NOMO-1 treated with dmso at 0.1 percent for 144 hours (cell line): ENCODE measurements at regions not wholly inside any gene's neighbourhood (a gene's known extent, or its start where the extent isn't known, plus 50 kb on each side); places are given as distances from the start of the nearest gene placed in this dataset.

ENCODE experiments used
- DNase-seq: peaks from one replicate; lab custom pipeline; 2025; ENCODE audit not compliant: unreplicated experiment; lab: John Stamatoyannopoulos, UW

DNA sequence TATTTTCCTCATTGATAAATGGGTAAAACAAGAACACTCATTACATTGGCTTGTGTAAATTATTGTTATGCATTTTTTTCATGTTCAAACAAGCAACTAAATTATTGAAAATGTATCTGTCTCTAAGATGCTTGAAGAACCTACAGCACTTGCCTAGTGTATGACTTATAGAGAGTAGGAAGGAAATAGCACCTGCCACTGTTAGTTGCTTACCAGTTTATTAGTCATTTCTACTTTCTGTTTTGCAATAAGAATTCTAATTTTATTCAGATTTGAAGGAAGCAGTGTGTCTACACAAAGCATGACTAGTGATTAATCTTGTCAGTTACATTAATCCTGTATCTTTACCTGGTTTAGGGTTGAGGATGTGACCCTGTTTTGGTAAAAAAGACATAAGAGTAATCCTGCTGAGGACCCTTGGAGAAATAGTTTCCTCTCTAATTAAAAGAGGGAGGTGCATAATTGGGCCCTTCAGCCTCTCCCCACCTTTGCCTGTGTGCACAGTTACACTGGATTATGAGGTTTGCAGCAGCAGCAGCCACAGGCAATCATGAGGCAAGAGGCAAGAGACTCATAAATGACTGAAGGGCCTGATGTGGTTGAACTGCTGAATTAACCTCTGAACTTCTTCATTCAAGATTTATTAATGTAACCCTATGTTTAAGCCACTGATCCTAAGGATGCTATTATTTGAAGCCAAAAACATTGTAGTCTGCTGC is 1202.1 kb downstream of the ADGRL3 start:
- peak; percentile 68 for DNase-seq

- peak; percentile 74 for DNase-seq
Observed at GRCh38 chr4:62399242-62399641, 1199.1 kb downstream of the ADGRL3 start.

- DNase-seq, result no peak
Observed at GRCh38 chr4:62398318-62398717, 1198.2 kb downstream of the ADGRL3 start.

- peak; percentile 22 for DNase-seq
Observed at GRCh38 chr4:62394766-62395165, 1194.6 kb downstream of the ADGRL3 start.

DNA sequence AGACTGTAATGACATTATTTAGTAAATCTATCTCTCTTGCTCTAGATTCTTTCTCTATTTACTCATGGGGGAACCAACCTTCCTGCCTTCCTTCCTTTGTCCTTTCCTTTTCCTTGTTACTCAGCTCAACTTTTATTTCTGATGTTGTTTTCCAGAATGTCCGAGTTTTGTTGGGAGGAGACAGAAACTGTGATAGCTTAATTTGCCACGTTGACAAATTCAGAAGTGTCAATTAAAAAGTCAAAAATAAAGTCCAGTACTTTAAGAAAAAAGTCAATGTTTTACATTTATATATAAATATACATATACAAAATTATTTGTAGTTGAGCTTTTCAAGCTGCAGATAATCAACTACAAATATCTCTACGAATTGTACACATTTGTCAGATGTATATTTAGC is 1187.7 kb downstream of the ADGRL3 start:
- DNase-seq, result no peak

- no peak for DNase-seq
Observed at GRCh38 chr4:62377700-62378099, 1177.6 kb downstream of the ADGRL3 start.

- DNase-seq, result no peak
Observed at GRCh38 chr4:62377245-62377644, 1177.1 kb downstream of the ADGRL3 start.

- DNase-seq, result no peak
Observed at GRCh38 chr4:62366939-62367338, 1166.8 kb downstream of the ADGRL3 start.

GRCh38 chr4:62360156-62360545 is 1160.0 kb downstream of the ADGRL3 start:
- no peak for DNase-seq

GRCh38 chr4:62359441-62360155 is 1159.5 kb downstream of the ADGRL3 start:
- no peak for DNase-seq

DNA sequence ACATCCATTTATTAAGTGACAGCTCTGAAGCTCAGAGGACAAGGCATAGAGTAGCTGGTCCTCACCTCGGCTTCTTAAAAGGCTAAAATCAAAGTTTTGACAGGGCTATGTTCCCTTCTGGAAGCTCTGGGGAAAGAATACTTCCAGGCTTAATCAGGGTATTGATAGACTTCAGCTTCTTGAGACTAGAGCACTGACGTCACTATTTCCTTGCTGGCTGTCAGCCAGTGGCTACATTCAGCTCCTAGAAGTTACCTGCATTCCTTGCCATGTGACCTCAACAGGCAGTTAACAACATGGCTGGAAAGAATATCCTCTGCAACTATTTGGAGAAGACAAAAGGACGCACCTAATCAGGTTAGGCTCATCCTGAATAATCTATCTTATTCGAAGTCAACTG is 1144.8 kb downstream of the ADGRL3 start:
- no peak for DNase-seq

GRCh38 chr4:62344474-62344873 is 1144.3 kb downstream of the ADGRL3 start:
- no peak for DNase-seq

DNA sequence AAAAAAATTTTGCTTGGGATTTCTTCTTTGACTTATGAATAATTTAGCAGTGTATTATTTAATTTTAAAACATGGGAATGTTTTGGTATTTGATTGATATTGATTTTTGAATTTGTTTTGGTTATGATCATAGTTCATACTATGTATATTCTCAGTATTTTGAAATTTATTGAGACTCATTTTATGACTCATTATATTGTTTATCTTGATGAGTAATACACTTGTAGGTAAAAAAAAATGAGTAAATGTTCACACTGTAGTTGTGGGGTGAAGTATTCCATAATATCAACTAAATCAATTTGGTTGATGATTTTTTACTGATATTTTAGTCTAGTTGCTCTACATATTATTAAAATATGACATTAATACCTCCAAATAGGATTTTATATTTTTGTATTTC is 1142.2 kb downstream of the ADGRL3 start:
- no peak for DNase-seq

DNA sequence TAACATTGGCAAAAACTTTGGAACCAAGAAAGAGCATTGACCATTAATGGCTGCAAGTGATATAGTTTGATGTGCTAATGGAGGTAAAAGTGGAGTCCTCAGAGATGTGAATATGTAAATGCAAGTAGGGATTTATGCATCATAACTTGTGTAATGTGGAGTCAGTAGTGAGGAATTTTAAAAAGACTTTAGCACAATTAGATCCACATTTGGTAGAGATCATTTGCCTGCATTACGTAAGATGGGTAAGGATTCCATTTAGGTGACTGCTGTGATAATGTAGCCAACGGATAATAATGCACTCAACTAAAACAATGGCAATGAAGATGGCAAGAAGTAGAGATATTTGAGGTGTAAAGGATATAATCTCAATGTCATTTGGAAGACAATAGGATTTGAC is 1128.4 kb downstream of the ADGRL3 start:
- no peak for DNase-seq

GRCh38 chr4:62327612-62328297 is 1127.6 kb downstream of the ADGRL3 start:
- DNase-seq, result no peak

DNA sequence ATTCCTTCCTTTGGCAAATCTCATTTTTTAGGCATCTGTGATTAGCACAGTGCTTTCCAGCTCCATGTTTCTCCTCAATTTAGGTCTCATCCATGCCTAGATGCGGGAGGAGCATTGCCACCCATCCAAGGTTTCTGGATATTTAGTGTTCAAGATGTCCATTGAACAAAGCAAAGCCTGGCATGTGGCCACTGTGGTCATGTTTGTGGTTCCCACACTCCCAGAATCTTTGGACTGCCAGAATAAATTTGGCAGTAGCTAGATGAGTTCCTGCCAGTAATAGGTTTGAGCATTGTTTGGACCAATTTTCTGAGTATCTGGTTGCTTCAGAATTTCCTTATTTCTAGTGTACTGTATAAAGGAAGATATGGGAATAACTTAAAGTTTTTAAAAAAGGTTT is 1124.1 kb downstream of the ADGRL3 start:
- no peak for DNase-seq

DNA sequence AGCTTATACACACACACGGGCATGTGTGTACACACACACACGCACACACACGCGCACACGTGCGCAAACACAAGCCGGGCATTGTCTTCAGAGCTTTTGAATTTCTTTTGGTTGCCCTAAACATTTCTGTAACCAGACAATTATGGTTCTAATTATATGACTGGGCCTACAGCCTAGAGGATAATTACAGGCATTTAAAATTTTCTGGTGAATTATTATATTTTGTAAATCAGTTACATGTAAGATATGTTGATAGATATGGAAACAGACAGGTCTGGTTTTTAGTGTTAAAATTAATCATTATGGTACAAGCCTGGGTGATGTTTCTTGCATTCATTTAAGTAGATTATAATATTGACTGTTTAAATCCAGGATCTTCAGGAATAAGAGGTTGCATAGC is 1120.5 kb downstream of the ADGRL3 start:
- no peak for DNase-seq

- no peak for DNase-seq
Observed at GRCh38 chr4:62302710-62303109, 1102.6 kb downstream of the ADGRL3 start.

DNA sequence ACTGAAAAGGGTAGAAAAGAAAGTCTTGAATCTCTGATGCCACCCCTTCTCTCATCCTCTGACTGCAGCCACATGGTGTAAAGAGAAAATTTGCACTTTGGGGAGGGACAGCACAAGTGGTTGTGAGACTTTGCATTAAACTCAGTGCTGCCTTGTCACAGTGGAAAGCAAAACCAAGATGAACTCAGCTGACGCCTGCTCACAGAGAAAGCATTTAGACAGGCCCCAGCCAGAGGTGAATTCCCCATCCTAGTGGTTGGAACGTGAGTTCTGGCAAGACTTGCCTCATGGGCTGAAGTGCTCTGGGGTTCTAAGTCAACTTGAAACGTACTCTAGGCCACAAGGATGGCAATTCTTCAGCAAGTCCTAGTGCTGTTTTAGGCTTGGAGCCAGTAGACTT is 1101.4 kb downstream of the ADGRL3 start:
- DNase-seq, result no peak

GRCh38 chr4:62293551-62293950 is 1093.4 kb downstream of the ADGRL3 start:
- DNase-seq, result no peak

- no peak for DNase-seq
Observed at GRCh38 chr4:62292911-62293310, 1092.8 kb downstream of the ADGRL3 start.
